ENCODE measurements at regions not wholly inside any gene's neighbourhood (a gene's known extent, or its start where the extent isn't known, plus 50 kb on each side); places are given as distances from the start of the nearest gene placed in this dataset.
"Not testable (repeated sequence)": the region's sequence is repeated elsewhere in the genome, so short reads cannot be mapped to it uniquely, and the experiment has no call there.

DNA sequence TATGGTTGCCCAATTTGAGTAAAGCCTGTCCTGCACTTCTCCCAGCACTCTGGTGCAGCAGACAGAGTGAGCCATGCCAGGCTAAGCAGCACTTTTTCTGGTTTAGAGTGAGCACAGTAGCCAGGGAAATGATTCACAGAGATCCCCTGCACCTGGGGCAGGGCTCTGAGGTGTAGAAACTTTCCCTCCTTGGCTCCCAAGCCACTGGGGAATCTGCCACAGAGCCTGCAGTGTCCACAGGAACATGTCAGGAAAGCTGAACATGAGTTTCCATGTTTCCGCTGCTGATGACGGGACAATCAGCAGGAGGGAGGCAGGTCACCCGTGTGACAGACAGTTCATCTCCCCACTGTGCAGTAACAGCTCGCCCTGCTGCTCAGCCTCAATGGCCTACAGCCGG, 429.9 kb upstream of the B3GAT1 start:
- POLR2A ChIA-PET: no interaction called here
- Histone ChIP-seq H3K27me3 (ENCODE audit: control insufficient read depth, insufficient read depth, low read length) (no peaks in the 10 kb centered on the region), H3K4me3 (ENCODE audit: low read depth, low read length) (no peak overlapping the region), H3K36me3 (ENCODE audit: control insufficient read depth, insufficient read depth, low read length) (no peaks in the 10 kb centered on the region)
- DNase-seq (ENCODE audit: low read depth): no peak
- CTCF ChIA-PET: no interaction called here
- no peak for TF ChIP-seq CTCF (IDR thresholded peaks at IDR 0.05; ENCODE audit: insufficient read depth, low read depth, low read length)

DNA sequence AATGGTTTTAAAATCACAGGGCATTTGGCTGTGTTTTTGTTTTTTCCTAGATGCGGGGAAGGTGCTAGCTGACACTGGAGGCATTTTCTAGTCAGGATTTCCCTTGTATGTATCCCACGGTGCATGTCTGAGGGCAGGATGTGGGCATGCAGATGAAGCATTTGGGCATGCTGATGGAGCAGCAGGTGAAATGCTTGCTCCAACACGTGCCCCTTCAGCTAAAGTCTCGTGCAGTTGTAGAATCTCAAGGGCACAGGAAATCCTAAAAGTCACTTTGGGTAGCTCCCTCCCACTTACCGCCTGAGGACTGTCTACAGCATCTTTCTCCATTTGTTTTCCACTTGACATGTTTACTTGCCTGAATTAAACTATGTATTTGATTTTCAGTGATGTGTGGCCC, 429.4 kb upstream of the B3GAT1 start:
- Histone ChIP-seq H3K36me3 (ENCODE audit: control insufficient read depth, insufficient read depth, low read length) (no peaks in the 10 kb centered on the region), H3K4me3 (ENCODE audit: low read depth, low read length) (no peak overlapping the region), H3K27me3 (ENCODE audit: control insufficient read depth, insufficient read depth, low read length) (no peaks in the 10 kb centered on the region)
- CTCF ChIA-PET: no interaction called here
- no peak for DNase-seq (ENCODE audit: low read depth)
- POLR2A ChIA-PET: no interaction called here
- TF ChIP-seq CTCF (IDR thresholded peaks at IDR 0.05; ENCODE audit: insufficient read depth, low read depth, low read length): no peak

DNA sequence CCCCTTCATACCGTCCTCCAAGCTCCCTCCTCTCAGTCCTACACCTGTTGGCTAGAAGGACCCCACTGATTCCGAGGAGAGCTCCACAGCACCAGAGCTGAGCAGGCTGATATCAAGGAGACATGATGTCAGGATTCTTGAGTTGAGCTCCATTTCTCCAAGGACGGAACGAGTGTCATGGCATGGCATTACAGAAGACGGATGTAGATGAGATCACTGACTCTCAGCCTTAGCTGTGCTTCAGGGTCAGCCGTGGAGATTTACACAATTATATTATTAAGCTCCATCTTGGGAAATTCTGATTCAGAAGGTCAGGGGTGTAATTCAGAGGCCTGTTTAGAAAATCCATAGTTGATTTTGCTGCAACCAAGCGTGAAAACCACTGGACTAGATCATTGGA, 428.9 kb upstream of the B3GAT1 start:
- Histone ChIP-seq H3K27me3 (ENCODE audit: control insufficient read depth, insufficient read depth, low read length) (no peaks in the 10 kb centered on the region), H3K36me3 (ENCODE audit: control insufficient read depth, insufficient read depth, low read length) (no peaks in the 10 kb centered on the region), H3K4me3 (ENCODE audit: low read depth, low read length) (no peak overlapping the region)
- CTCF ChIA-PET: interaction anchor here (0.7 kb wide), 1 partner anchor 11 kb away, joined by 3 read pairs; no protein-coding TSS in a partner anchor
- no peak for TF ChIP-seq CTCF (IDR thresholded peaks at IDR 0.05; ENCODE audit: insufficient read depth, low read depth, low read length)
- POLR2A ChIA-PET: no interaction called here
- DNase-seq (ENCODE audit: low read depth): no peak

DNA sequence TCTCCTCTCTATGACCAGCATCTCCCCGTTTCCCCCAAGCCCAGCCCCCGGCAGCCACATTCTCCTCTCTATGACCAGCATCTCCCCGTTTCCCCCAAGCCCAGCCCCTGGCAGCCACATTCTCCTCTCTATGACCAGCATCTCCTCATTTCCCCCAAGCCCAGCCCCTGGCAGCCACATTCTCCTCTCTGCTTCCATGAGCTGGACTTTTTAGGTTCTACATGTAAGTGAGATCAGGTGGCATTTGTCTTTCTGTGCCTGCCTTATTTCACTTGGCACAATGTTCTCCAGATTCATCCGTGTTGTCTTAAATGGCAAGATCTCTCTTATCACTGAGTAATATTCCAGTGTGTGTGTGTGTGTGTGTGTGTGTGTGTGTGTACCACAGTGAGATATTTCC, 428.1 kb upstream of the B3GAT1 start:
- H3K27me3 ChIP-seq (ENCODE audit: control insufficient read depth, insufficient read depth, low read length): not testable (repeated sequence)
- CTCF ChIA-PET: interaction anchor here (0.7 kb wide), 1 partner anchor 10 kb away, joined by 3 read pairs; no protein-coding TSS in a partner anchor

DNA sequence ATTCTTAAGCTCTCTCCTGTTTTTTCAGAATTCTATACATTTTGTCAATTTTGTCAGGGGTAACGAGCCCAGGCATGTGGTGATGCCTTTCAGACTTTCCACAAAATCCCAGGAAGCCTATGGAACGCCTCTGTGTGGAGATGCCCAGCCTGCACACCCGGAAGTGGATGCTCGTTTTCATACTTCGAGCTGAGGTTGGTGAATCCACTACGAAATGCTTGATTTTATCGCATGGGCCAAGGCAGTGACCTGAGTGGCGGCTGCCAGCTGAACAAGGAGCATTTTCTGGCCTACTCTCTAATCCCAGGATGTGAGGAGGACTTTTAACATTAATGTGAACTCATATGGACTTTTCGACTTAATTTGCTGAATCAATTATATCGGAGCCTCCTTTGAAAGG, 426.7 kb upstream of the B3GAT1 start:
- no peaks in the 10 kb centered on the region for H3K27me3 ChIP-seq (ENCODE audit: control insufficient read depth, insufficient read depth, low read length)
- ChIA-PET CTCF (no interaction called here), POLR2A (no interaction called here)
- no peak overlapping the region for H3K4me3 ChIP-seq (ENCODE audit: low read depth, low read length)
- TF ChIP-seq CTCF (IDR thresholded peaks at IDR 0.05; ENCODE audit: insufficient read depth, low read depth, low read length): no peak
- DNase-seq (ENCODE audit: low read depth): no peak
- H3K36me3 ChIP-seq (ENCODE audit: control insufficient read depth, insufficient read depth, low read length): no peaks in the 10 kb centered on the region

More for the DNA sequence above, 428.1 kb upstream of the B3GAT1 start:
- DNase-seq (ENCODE audit: low read depth); H3K36me3 ChIP-seq (ENCODE audit: control insufficient read depth, insufficient read depth, low read length); H3K4me3 ChIP-seq (ENCODE audit: low read depth, low read length); POLR2A ChIA-PET: not testable (repeated sequence)

GRCh38 chr11:134837887-134838232, 425.8 kb upstream of the B3GAT1 start:
- no peak overlapping the region for H3K4me3 ChIP-seq (ENCODE audit: low read depth, low read length)

More at GRCh38 chr11:134837887-134838232, 425.8 kb upstream of the B3GAT1 start:
- POLR2A ChIA-PET: no interaction called here
- CTCF ChIA-PET: no interaction called here
- DNase-seq (ENCODE audit: low read depth): no peak
- Histone ChIP-seq H3K27me3 (ENCODE audit: control insufficient read depth, insufficient read depth, low read length) (no peaks in the 10 kb centered on the region), H3K36me3 (ENCODE audit: control insufficient read depth, insufficient read depth, low read length) (no peaks in the 10 kb centered on the region)
- TF ChIP-seq CTCF (IDR thresholded peaks at IDR 0.05; ENCODE audit: insufficient read depth, low read depth, low read length): no peak

Data from BJ (cell line).